Uterus (tissue), 3 donors: ENCODE measurements at regions not wholly inside any gene's neighbourhood (a gene's known extent, or its start where the extent isn't known, plus 50 kb on each side); places are given as distances from the start of the nearest gene placed in this dataset.

Source experiments
- DNase-seq, 2 donors: peaks; one replicate each; pipeline ENCODE4 v3.0.0-alpha.2; 2019 to 2020
- H3K27ac ChIP-seq, 2 donors: fragments of 200-600 bp; sonication (generic); 1 replicate in 1 of 2; 2 replicates in 1 of 2; pipeline ENCODE4 v1.5.1; 2016 to 2018
- H3K27me3 ChIP-seq, 2 donors: fragments of 200-600 bp; sonication (generic); one replicate each; pipeline ENCODE4 v1.5.1; 2018 to 2019; ENCODE audit warnings: control low read depth in 1 of 2
- H3K36me3 ChIP-seq, 2 donors: fragments of 200-600 bp; sonication (generic); one replicate each; pipeline ENCODE4 v1.5.1; 2019; ENCODE audit warnings: control low read depth in 1 of 2
- H3K4me1 ChIP-seq, 2 donors: fragments of 200-600 bp; sonication (generic); one replicate each; pipeline ENCODE4 v1.5.1; 2018 to 2019; ENCODE audit warnings: control low read depth in 1 of 2
- H3K4me3 ChIP-seq, 2 donors: fragments of 200-600 bp; sonication (generic); 1 replicate in 1 of 2; 2 replicates in 1 of 2; pipeline ENCODE4 v1.5.1; 2018 to 2019; ENCODE audit warnings: mild to moderate bottlenecking in 1 of 2
- H3K9me3 ChIP-seq, 2 donors: fragments of 200-600 bp; sonication (generic); one replicate each; pipeline ENCODE4 v1.5.1; 2019; ENCODE audit warnings: control low read depth in 1 of 2
- CTCF ChIP-seq, 4 experiments: fragments of 200-600 bp in 2 of 4; fragments of 450-650 bp in 2 of 4; sonication (generic) in 2 of 4; IDR thresholded peaks; one replicate each; pipeline ENCODE4 v1.5.1; 2016 to 2019; ENCODE audit warnings: antibody characterized with exemption in 4 of 4, mild to moderate bottlenecking in 2 of 4, moderate library complexity in 1 of 4
- POLR2A ChIP-seq, 2 donors: fragments of 450-650 bp; IDR thresholded peaks; one replicate each; pipeline ENCODE4 v1.6.1; 2016; ENCODE audit warnings: antibody characterized with exemption in 2 of 2, mild to moderate bottlenecking in 1 of 2, moderate library complexity in 1 of 2
- intact Hi-C: fragments of 100-400 bp; cut with DNase I; formaldehyde crosslinking; loops from one replicate; pipeline ENCODE4 v1.15.1; 2023; ENCODE audit warnings: low total_unique reads
- donor health status: DM: yes; HTN: yes; CAD: no.

- no peaks in the 10 kb centered on the region for H3K4me1 ChIP-seq
- intact Hi-C loops: no loop called here
- TF ChIP-seq CTCF (IDR thresholded peaks at IDR 0.05) (no peak), POLR2A (IDR thresholded peaks at IDR 0.05) (no peak)
- H3K27ac ChIP-seq: no peak overlapping the region
- peaks cover 0 to 3% of the 10 kb centered on the region in 2 donors for H3K27me3 ChIP-seq
- no peak overlapping the region for H3K4me3 ChIP-seq
- no peaks in the 10 kb centered on the region for H3K36me3 ChIP-seq
- no peak for DNase-seq
- H3K9me3 ChIP-seq: no peaks in the 10 kb centered on the region
Observed at GRCh38 chrX:104400387-104400786, 145.7 kb upstream of the ESX1 start.

DNA sequence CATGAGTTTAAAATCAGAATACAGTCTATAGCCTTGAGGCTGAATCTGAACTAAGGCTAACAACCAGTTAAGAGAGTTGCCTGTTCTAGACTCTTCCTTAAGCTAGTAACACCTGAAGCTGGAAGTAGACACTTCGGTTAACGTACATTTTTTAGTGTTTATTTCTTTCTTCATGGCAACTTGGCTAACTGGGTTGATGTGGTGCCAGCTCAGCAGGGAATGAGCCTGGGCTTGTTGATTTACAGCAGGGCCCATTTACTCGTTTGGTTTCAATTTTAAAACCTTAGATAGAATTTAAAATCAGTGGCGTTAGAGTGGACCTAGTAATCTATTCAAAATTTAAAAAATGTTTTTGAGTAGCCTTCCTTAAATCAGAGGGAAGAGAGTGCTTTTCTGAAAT is 137.6 kb upstream of the ESX1 start:
- no peaks in the 10 kb centered on the region for H3K9me3 ChIP-seq
- TF ChIP-seq POLR2A (IDR thresholded peaks at IDR 0.05): no peak
- TF ChIP-seq CTCF (IDR thresholded peaks at IDR 0.05): no peak
- no peak overlapping the region for H3K4me3 ChIP-seq
- no peaks in the 10 kb centered on the region for H3K4me1 ChIP-seq
- H3K27ac ChIP-seq: no peak overlapping the region
- no peaks in the 10 kb centered on the region for H3K27me3 ChIP-seq
- DNase-seq: no peak
- H3K36me3 ChIP-seq: no peaks in the 10 kb centered on the region
- intact Hi-C loops: no loop called here

- TF ChIP-seq CTCF (IDR thresholded peaks at IDR 0.05) (no peak), POLR2A (IDR thresholded peaks at IDR 0.05) (no peak)
- no peak overlapping the region for H3K27ac ChIP-seq
- no peaks in the 10 kb centered on the region for H3K36me3 ChIP-seq
- no peak overlapping the region for H3K4me3 ChIP-seq
- H3K27me3 ChIP-seq: no peaks in the 10 kb centered on the region
- no peaks in the 10 kb centered on the region for H3K4me1 ChIP-seq
- intact Hi-C loops: no loop called here
- H3K9me3 ChIP-seq: no peaks in the 10 kb centered on the region
- DNase-seq: no peak
Observed at GRCh38 chrX:104391906-104392305, 137.2 kb upstream of the ESX1 start.

GRCh38 chrX:104376937-104377336 is 122.2 kb upstream of the ESX1 start:
- intact Hi-C loops: no loop called here
- Histone ChIP-seq H3K9me3 (no peaks in the 10 kb centered on the region), H3K4me1 (no peaks in the 10 kb centered on the region), H3K4me3 (no peak overlapping the region), H3K27ac (no peak overlapping the region), H3K36me3 (no peaks in the 10 kb centered on the region), H3K27me3 (no peaks in the 10 kb centered on the region)
- no peak for DNase-seq
- TF ChIP-seq CTCF (IDR thresholded peaks at IDR 0.05) (no peak), POLR2A (IDR thresholded peaks at IDR 0.05) (no peak)

DNA sequence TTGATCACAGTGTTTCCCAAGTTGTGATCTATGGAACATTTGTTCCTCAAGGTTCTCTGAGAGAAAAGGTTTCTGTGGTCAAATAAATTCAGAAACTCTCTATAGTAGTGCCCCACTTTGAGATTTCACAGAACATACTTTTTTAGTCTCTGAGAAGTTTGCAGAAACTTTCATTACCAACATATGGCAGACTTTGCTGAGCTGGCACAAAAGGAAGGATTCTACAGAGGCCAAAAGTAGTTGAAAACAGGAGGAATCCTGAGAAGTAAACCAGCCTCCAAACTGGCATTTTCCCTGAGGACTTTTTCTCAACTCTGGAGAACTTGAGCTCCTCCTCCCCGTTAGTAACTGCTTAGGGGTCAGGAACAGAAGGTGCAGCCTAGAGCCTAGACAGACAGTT is 117.8 kb upstream of the ESX1 start:
- no peak for DNase-seq
- Histone ChIP-seq H3K4me1 (no peaks in the 10 kb centered on the region), H3K9me3 (no peaks in the 10 kb centered on the region), H3K36me3 (no peaks in the 10 kb centered on the region), H3K27me3 (peaks cover 0 to 8% of the 10 kb centered on the region in 2 donors), H3K4me3 (no peak overlapping the region), H3K27ac (no peak overlapping the region)
- TF ChIP-seq POLR2A (IDR thresholded peaks at IDR 0.05) (no peak), CTCF (IDR thresholded peaks at IDR 0.05) (no peak)
- intact Hi-C loops: no loop called here
